ENCODE measurements at regions not wholly inside any gene's neighbourhood (a gene's known extent, or its start where the extent isn't known, plus 50 kb on each side); places are given as distances from the start of the nearest gene placed in this dataset.
A peak's percentile ranks its signal among the peaks of the same experiment; 100 is the strongest.
"Not testable (repeated sequence)": the region's sequence is repeated elsewhere in the genome, so short reads cannot be mapped to it uniquely, and the experiment has no call there.

- DNase-seq: no peak
Measured at GRCh38 chr2:234373481-234374149, 123.3 kb downstream of the ARL4C start.

GRCh38 chr2:234373060-234373459 is 123.8 kb downstream of the ARL4C start:
- DNase-seq: no peak

GRCh38 chr2:234372506-234372905 is 124.4 kb downstream of the ARL4C start:
- DNase-seq: no peak

- peak in 1 of 2 experiments; percentile 21 for DNase-seq
Measured at GRCh38 chr2:234368861-234369261, 128.0 kb downstream of the ARL4C start.

GRCh38 chr2:234366891-234367290 is 130.0 kb downstream of the ARL4C start:
- no peak for DNase-seq

- DNase-seq: no peak
Measured at GRCh38 chr2:234364661-234365060, 132.2 kb downstream of the ARL4C start.

- DNase-seq: no peak
Measured at GRCh38 chr2:234363647-234364294, 133.1 kb downstream of the ARL4C start.

- no peak for DNase-seq
Measured at GRCh38 chr2:234363011-234363487, 133.8 kb downstream of the ARL4C start.

- DNase-seq: not testable (repeated sequence)
Measured at GRCh38 chr2:234360313-234360975, 136.4 kb downstream of the ARL4C start.

- DNase-seq: no peak
Measured at GRCh38 chr2:234357666-234358065, 139.2 kb downstream of the ARL4C start.

- DNase-seq: no peak
Measured at GRCh38 chr2:234355808-234356365, 141.0 kb downstream of the ARL4C start.

- DNase-seq: peak; percentile 41 to 52
Measured at GRCh38 chr2:234355021-234355720, 141.7 kb downstream of the ARL4C start.

- DNase-seq: no peak
Measured at GRCh38 chr2:234352270-234352669, 144.6 kb downstream of the ARL4C start.

- DNase-seq: not testable (repeated sequence)
Measured at GRCh38 chr2:234351866-234352265, 145.0 kb downstream of the ARL4C start.

GRCh38 chr2:234348081-234348480 is 148.8 kb downstream of the ARL4C start:
- no peak for DNase-seq

GRCh38 chr2:234345921-234346320 is 151.0 kb downstream of the ARL4C start:
- no peak for DNase-seq

GRCh38 chr2:234344012-234344411 is 152.9 kb downstream of the ARL4C start:
- DNase-seq: no peak

- DNase-seq: no peak
Measured at GRCh38 chr2:234343372-234343771, 153.5 kb downstream of the ARL4C start.

GRCh38 chr2:234341306-234341985 is 155.4 kb downstream of the ARL4C start:
- DNase-seq: no peak

GRCh38 chr2:234339501-234339900 is 157.4 kb downstream of the ARL4C start:
- no peak for DNase-seq

- DNase-seq: no peak
Measured at GRCh38 chr2:234339011-234339410, 157.9 kb downstream of the ARL4C start.

GRCh38 chr2:234335661-234336228 is 161.1 kb downstream of the ARL4C start:
- DNase-seq: peak; percentile 31 to 44
